HG03571 (cell line): ENCODE measurements at regions not wholly inside any gene's neighbourhood (a gene's known extent, or its start where the extent isn't known, plus 50 kb on each side); places are given as distances from the start of the nearest gene placed in this dataset.
"Not testable (repeated sequence)": the region's sequence is repeated elsewhere in the genome, so short reads cannot be mapped to it uniquely, and the experiment has no call there.

Experiments used
- ATAC-seq: cut with Tn5 transposase; IDR thresholded peaks from one replicate; pipeline ENCODE4 v1.9.1; 2021; ENCODE audit not compliant: unreplicated experiment

DNA sequence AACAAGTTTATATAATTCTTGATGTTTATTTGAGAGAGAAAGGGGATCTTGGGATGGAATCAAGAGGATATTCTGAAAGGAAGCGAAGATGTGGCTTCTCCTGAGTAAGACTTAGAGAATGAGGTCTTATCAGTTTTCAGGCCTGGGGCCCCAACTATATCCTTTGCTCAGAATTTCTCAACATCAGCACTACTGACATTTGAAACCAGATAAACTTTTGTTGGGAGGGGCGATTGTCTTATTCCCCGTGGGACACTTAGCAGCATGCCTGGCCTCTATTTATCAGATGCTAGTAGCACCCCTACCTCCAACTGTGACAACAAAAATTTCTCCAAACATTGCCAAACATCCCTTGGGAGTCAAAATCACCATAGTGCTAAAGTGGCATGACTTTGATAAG, 567.7 kb downstream of the MAT2B start:
- no peak for ATAC-seq

DNA sequence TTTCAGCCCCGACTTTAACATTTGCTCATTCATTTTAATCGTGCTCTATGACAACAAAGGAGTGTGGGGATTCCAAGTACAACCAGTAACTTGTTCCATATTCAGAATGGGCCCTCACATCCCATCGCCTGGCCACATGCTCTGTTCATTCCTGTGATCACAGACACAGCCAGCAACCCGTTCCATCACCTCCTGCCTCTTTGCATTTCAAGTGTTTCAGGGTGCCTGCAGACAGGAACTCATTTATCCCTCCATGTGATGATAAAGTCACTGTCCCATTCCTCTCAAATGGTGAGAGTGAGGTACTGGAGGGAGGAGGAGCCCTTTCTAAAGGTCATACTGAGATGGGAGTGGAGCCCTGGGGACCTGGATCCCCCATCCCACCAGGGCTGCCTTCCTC, 571.1 kb downstream of the MAT2B start:
- ATAC-seq = no peak

DNA sequence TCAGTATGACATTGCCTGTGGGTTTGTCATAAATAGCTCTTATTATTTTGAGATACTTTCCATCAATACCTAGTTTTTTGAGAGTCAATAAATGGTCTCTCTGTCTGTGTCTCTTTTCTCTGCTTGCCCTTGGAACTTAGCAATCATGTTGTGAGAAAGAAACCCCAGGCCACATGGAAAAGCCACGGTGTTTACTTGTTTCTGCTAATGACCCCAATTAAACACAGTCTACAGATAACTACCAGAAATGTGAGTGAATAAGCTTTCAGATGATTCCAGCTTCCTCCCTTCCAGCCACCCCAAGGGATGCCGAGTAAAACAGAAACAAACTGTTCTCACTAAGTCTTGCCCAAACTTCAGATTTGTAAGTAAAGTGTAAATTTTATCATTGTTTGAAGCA, 584.9 kb downstream of the MAT2B start:
- no peak for ATAC-seq

DNA sequence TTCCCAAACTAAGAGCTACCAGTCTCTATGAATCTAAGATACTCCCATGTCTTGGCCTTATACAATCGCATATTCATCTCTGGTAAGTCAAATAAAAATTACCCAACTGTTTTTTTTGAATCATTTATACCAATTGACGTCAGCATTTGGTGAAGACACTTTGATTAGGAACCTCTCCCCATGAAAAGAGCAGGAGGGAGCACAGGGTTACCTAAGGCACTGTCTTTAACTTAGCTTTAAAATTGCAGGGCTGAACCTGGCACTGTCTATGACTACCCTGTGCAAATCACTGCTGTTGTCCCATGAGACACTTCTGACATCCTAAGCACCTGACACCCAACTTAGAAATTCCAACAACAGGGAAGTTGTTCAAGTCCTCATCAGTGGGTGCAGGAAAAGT, 586.4 kb downstream of the MAT2B start:
- ATAC-seq = no peak

DNA sequence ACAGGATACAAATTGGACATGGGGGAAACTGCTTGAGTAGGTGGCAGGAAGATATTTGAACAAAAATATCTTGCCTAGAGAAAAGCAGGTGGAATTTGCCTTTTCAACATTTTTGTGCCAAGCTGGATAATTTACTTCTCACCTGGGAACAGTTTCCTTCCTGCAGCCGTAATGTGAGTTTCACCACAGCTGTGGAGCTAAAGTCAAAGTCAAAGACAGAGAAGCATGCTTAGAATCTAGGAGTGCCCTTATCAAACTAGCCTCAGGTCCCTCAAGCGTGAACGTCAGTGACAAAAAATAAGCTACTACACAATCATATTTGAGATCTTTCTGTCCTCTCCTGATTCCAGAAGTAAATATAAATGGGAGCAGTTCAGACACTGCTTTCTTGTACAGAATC, 588.9 kb downstream of the MAT2B start:
- no peak for ATAC-seq

DNA sequence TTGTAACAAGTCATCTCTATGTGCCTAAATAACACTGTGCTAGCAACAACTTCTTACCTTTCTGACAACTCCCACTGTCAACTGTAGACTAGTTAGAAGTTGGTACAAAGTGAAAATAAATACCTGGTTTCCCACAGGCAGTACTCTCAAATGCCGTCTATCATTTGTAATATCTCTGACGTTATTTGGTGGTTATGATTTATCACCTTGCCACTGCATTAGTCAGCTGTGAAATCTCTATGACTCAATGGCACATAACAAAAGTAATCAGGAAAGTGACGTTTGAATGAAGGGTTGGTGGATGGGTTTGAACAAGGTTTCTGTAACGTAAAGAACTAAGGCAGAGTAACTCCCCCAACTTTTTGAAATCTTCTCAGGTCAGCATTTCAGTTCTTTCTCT, 592.3 kb downstream of the MAT2B start:
- ATAC-seq = no peak

DNA sequence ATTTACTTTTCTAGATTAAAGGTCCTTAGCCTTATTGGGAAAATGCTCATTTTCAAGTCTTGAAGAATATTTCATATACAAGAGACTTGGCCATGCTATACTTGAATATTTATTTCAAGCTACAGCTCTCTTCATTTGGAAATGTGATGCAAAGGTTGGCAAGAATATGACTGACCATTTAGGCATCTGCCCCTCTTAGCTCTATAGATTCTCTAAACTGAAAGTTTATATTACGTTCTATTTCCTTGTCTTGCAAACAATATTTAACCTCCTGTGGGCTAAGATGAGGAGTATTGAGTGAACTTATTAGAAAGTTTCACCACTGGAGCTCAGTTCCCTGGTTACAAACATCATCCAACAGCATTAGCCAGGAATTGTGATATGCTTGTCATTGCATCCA, 593.1 kb downstream of the MAT2B start:
- ATAC-seq = no peak

DNA sequence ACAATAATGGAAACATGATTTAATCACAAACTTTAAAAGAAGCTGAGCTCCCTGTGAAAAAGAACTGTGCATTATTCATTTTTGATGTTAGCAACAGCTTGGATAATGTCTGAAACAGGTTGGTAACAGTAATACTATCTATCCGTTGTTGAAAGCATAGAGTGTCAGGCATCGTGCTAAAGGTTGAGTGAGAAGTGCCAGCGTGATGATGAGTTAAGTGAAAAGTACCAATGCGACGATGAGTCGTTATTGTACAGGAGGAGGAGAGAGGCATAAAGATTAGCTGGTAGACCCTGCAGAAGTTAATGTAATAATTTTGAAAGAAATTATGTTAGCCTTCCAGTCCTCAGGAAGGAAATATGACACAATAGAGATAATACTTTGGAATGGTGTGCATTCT, 593.6 kb downstream of the MAT2B start:
- ATAC-seq = no peak

DNA sequence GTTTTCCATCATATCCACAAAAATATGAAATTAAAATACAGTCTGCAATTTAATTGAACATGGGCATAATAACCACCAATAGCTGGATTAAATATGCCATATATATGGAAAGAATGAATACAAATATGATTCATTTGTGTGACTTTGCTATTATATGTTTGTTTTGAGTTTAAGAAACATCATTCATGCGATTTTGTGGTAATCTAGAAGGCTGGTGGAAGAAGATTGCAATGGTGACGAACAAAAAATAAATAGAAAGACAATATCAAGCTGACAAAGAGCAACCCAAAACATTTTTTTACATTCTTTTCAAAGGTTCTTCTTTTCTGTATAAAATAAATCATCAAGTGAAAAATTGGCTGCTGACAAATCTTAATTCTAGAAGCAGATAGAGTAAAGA, 610.0 kb downstream of the MAT2B start:
- ATAC-seq = no peak

DNA sequence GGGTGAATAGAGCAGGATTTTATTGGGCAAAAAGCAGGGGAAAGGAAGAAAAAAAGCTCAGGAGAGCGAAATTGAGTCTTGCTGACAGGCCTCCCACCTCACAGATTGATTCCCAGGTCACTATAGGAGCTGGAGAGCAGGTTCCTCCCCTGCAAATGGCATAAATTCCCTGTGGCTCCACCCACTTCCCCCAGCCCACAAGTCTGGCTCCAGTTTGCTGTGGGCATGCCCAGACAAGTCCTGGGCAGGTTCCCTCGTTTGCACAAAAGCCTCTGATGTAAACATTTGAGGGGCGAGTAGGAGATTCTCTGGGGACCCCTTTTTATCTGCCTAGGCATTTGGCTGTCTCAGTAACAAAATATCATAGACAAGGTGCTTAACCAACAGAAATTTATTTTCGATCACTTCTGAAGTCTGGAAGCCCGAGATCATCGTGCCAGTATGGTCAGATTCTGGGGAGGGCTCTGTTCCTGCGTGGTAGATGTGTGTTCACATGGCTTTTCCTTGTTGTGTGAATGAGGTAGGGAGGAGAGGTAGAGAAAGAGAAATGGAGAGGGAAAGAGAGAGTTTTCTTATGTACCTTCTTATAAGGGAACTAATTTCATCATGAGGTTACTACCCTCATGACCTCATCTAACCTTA, 614.5 kb downstream of the MAT2B start:
- ATAC-seq = no peak

DNA sequence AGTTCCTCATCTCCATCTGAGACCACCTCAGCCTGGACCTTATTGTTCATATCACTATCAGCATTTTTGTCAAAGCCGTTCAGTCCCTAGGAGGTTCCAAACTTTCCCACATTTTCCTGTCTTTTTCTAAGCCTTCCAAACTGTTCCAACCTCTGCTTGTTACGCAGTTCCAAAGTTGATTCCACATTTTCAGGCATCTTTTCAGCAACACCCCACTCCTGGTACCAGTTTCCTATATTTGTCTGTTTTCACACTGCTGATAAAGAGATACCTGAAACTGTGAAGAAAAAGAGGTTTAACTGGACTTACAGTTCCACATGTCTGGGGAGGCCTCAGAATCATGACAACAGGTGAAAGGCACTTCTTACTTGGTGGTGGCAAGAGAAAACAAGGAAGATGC, 622.1 kb downstream of the MAT2B start:
- ATAC-seq = no peak

DNA sequence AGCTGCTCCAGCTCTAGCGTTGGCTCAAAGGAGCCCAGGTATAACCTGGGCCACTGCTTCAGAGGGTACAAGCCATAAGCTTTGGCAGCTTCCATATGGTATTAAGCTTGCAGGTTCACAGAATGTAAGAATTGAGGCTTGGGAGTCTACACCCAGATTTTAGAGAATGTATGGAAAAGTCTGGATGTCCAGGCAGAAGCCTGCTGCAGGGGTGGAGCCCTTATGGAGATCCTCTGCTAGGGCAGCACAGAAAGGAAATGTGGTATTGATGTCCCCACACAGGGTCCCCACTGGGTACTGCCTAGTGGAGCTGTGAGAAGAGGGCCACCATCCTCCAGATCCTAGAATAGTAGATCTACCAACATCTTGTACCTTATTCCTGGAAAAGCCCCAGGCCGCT, 626.9 kb downstream of the MAT2B start:
- no peak for ATAC-seq

DNA sequence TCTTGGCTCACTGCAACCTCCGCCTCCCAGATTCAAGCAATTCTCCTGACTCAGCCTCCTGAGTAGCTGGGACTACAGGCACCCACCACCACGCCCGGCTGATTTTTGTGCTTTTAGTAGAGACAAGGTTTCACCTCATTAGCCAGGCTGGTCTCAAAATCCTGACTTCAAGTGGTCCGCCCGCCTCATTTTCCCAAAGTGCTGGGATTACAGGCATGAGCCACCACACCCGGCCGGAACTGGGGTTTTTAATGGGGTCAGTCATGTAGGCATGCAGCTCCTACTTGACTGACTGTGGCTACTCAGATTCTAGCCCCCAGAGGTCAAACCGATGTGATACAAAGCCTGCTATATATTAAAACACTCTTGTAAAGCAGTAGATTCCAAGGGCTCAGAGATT, 631.7 kb downstream of the MAT2B start:
- ATAC-seq = no peak

DNA sequence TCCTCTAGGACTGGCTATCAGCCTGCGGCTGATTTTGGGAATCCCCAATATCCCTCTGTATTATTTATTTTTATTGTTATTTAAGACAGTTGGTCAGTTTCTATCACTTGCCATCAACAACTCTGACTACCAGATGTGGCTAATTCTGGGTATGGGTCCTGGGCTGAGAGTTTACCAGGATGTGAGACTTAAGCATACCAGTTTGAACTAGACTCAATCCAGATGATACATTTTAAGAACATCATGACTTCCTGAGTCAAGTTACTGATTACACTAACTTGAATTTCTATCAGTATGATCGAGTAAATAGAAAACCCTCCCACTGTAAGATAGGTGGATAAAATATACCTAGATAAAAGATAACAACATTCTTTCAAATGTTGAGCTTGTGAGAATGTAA, 634.0 kb downstream of the MAT2B start:
- no peak for ATAC-seq

DNA sequence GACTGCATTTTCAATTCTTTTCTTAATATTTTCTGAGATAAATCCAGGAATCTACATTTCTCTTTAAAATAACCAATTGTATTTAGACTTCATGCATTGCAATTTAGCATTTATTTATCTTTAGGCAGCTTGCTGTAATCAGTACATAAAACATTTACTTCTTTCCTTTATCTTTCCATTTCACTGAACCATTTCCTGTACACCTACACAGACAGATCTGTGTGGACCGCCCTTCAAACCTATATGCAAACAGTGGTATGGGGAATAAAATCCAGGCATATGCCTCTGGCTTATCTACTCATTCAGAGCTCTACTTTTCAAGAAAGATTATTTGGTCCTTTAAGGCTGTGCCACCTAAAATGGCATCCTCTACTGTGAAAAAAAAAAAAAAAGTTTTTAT, 640.0 kb downstream of the MAT2B start:
- no peak for ATAC-seq

DNA sequence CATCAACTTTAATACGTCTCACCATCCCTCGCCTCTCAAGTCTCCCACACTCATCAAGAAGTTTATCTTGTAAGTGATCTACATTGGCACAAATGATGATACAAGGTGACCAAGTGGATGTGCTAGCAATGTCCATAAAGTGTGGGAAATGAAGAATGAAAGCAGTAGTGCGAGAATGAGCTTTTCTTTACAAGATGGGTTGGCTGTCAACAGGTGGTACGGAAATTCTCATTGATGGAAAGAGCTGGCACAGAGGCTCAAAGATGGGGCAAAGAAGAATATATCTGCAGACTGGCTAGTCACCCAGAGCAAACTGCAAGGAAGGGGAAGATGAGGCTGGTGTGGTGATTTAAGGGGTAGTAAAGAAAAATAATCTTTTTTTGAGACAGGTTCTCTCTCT, 640.8 kb downstream of the MAT2B start:
- ATAC-seq = no peak

DNA sequence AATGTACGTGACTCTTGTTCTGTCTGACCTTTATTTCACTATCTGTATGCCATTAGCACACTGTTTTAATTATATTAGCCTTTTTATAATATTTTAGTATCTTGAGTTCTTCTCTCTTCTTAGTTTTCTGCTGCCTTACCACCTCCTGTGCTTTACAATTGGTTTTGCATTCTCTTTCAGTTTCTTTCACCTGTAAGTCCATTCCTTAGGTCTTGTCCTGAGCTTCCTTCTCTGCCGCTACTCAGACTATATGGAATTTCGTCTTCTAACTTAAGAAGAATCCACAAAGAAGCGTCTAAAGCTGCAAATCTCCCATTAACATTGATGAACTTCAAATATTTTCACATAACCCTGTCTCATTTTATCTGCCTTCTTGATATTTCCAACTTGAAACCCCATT, 642.9 kb downstream of the MAT2B start:
- no peak for ATAC-seq

DNA sequence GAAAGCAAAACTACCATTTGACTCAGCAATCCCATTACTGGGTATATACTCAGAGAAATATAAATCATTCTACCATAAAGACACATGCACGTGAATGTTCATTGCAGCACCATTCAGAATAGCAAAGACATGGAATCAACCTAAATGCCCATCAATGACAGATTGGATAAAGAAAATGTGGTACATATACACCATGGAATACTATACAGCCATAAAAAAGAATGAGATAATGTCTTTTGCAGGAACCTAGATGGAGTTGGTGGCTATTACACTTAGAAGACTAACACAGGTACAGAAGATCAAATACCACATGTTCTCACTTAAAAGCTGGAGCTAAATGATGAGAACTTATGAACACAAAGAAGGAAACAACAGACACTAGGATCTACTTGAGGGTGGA, 647.1 kb downstream of the MAT2B start:
- not testable (repeated sequence) for ATAC-seq

DNA sequence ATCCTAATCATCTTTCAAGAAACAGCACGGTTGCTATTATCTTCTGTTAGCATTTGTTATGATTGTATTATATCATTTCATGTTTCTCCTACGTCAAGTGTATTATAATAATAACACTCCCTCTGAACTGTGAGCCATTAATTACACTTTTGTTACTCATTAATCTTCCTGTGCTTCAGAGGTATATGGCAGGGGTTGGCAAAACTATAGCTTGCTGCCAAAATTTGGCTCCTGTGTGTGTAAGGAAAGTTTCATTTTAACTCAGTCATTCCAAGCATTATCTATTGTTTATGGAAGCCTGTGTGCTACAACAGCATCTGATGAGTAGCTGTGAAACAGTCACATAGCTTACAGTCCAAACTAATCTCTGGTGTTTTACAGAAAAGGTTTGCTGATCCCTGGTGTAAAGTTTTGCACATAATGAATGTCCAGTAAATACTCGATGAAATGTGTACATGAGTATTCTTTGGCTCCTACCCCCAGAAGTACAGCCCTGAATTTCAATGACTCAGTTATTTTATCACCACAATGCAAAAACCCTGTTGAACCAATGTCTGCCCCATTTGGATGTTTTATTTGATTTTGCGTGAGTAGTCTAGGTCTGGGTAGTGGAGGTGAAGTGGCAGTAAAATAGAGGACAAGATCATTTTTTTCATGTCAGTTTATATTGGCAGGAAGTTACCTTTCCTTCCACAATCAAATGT, 648.2 kb downstream of the MAT2B start:
- no peak for ATAC-seq

DNA sequence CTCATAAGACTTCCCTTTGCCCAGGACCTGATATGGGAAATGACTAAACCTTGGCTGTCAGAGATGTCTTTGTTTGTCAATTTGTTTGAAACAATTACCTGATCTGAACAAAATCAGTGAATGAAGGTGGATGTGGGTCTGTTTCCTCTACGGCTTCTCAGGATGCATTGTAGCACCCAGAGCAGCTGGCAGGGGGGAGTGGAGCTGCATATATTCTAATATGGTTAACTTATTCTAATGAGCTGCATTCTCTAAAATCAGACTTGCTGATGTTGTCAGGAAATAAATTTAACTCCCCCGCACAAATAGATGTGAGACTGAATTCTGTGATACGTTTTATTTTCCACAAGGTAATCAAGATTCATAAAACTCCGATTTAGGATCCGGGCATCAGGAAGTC, 665.4 kb downstream of the MAT2B start:
- no peak for ATAC-seq

DNA sequence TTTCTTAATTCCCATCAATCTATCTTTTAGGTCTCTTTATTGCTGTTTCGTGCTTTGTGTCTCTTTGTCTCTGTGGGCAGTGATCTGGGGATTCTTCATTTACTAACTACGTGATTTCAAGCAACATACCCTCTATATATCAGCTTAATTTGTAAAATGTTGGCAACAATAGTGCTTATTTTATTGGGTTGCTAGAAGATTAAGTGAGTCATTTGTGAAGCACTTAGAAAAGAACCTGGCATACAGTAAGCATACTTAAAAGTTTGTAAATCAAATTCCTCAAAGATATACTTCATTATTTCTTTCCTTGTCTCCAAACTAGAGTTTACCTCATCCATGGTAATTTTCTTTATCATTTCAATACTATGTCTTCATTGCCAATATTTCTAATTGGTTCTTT, 669.7 kb downstream of the MAT2B start:
- ATAC-seq = no peak

DNA sequence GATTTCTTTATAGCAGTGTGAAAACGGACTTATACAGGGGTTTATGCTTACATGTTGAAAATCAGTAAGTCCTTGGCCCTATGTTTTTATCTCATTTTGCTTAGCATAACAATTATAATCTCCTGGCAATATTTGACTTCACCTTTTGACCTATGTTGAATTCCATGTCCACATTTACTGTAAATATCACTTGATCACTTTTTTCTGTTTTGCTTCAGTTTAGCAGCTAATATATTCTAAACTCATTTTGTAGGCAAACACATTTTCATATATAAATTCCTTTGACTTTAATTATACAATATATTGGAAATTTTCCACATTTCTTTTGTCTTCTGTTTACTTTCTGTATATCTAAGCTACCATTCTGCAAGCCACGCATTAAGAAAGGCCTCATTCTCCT, 674.0 kb downstream of the MAT2B start:
- no peak for ATAC-seq

DNA sequence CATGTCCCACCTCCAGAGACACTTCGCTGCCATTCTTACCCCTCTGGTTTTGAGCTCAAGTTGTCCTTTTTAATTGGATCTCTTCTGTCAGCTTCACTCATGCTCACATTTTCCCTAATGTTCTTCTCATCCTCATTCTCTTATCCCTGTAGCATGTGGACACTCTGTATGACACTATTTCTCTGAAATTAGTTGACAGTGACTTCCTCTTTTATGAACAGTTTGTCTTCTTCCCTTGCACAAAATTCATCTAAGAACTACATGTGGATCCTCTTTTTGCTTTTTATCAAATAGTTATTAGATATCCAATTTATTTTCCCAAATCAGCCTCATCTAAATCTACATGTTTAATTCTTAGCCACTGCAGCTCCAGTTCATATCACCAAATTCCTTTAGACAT, 676.2 kb downstream of the MAT2B start:
- no peak for ATAC-seq
